Stimulated activated naive CD8-positive, alpha-beta T cell treated with anti-CD3 and anti-CD28 coated beads, Interleukin-15, amount 100 ng/mL, for 72 hours (primary cell): ENCODE measurements at regions not wholly inside any gene's neighbourhood (a gene's known extent, or its start where the extent isn't known, plus 50 kb on each side); places are given as distances from the start of the nearest gene placed in this dataset.
A peak's percentile ranks its signal among the peaks of the same experiment; 100 is the strongest.
"Not testable (repeated sequence)": the region's sequence is repeated elsewhere in the genome, so short reads cannot be mapped to it uniquely, and the experiment has no call there.

Experiments
- ATAC-seq: fragments of 150-1000 bp; cut with Tn5 transposase; 2 replicates; pipeline ENCODE4 v1.10.0; 2021; ENCODE audit warnings: mild to moderate bottlenecking, moderate library complexity
- DNase-seq, 2 donors: peaks; one replicate each; pipeline ENCODE4 v3.0.0; 2021 to 2022
- H3K27ac Mint-ChIP-seq, 2 donors: one replicate each; pipeline ENCODE4 v1.8.0; 2022; ENCODE audit warnings: mild to moderate bottlenecking in 2 of 2, mixed read lengths in 2 of 2, moderate library complexity in 2 of 2
- H3K27me3 Mint-ChIP-seq: one replicate; pipeline ENCODE4 v1.8.0; 2022; ENCODE audit warnings: mixed read lengths
- H3K4me1 Mint-ChIP-seq: one replicate; pipeline ENCODE4 v1.8.0; 2022; ENCODE audit warnings: mild to moderate bottlenecking, mixed read lengths
- H3K4me3 Mint-ChIP-seq, 2 donors: one replicate each; pipeline ENCODE4 v1.8.0; 2022; ENCODE audit warnings: mild to moderate bottlenecking in 2 of 2, mixed read lengths in 2 of 2, moderate library complexity in 1 of 2
- H3K9me3 Mint-ChIP-seq, 2 donors: one replicate each; pipeline ENCODE4 v1.8.0; 2022; ENCODE audit warnings: mixed read lengths in 2 of 2

DNA sequence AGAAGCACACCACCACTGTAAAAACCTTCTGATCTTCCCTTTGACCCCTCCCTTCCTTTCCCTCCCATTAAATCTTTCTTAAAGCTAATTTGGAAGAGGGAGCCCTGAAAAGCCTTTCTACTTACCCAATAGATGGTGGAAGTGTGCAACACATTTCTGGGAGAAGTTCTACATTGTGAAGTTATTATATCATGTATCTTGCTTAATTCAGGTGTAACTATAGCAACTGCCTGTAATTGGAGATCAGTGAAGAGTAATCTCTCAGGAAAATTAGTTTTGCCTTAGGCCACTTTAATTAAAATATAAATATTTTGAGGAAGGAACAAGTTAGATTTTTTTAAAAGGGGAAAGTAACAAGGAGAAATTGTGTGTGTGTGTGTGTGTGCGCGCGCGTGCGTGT is 266.0 kb downstream of the SH3BP4 start:
- no peak overlapping the region for H3K27ac Mint-ChIP-seq
- DNase-seq (no peak), ATAC-seq (no peak)
- H3K9me3 Mint-ChIP-seq, result no peaks in the 10 kb centered on the region
- H3K4me1 Mint-ChIP-seq, result no peaks in the 10 kb centered on the region
- H3K4me3 Mint-ChIP-seq, result no peak overlapping the region
- H3K27me3 Mint-ChIP-seq, result peaks cover 59% of the 10 kb centered on the region

DNA sequence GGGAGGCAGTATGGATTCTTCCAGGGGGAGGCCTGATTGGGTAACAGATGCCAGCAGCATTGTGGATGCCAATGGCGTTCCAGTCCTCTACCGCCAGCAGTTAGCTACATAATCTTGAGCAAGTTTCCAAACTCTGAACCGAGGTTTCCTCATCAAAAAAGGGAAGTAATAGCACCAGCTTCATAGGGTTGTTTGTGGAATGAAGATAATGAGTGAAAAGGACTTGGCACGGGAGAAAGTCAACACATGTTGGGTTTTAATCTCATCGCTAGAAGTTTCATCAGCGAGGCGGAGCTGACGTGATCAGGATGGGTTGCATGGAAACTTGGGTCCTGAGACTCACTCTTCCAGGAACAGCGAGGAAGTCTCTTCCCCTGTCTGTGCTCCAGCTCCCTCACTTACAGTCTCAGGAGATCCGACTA is 266.7 kb downstream of the SH3BP4 start:
- DNase-seq (no peak), ATAC-seq (no peak)
- Mint-ChIP-seq H3K9me3 (no peaks in the 10 kb centered on the region), H3K4me1 (no peaks in the 10 kb centered on the region), H3K27ac (no peak overlapping the region), H3K27me3 (peaks cover 54% of the 10 kb centered on the region), H3K4me3 (no peak overlapping the region)

DNA sequence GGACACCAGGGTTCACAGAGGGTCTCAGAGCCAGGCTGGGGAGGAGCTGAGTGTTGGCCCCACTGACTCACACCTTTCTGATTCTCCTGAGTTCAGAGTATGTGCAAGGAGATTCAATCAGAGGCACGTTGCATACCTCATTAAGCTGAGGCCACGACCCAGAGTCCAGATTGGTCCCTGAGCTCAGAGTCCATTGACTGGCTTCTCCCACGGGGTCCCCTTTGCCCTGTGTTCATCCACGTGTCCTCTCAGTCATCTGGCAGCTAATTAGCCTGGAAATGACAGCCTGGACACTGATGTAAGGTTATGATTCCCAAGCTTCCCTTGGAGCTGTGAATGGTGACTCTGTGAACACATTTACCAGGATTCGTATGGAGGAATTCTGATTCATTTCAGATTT is 267.2 kb downstream of the SH3BP4 start:
- H3K4me1 Mint-ChIP-seq, result no peaks in the 10 kb centered on the region
- no peak for DNase-seq
- H3K27ac Mint-ChIP-seq, result no peak overlapping the region
- H3K9me3 Mint-ChIP-seq, result no peaks in the 10 kb centered on the region
- H3K4me3 Mint-ChIP-seq, result no peak overlapping the region
- ATAC-seq, result no peak
- H3K27me3 Mint-ChIP-seq, result peaks cover 48% of the 10 kb centered on the region

DNA sequence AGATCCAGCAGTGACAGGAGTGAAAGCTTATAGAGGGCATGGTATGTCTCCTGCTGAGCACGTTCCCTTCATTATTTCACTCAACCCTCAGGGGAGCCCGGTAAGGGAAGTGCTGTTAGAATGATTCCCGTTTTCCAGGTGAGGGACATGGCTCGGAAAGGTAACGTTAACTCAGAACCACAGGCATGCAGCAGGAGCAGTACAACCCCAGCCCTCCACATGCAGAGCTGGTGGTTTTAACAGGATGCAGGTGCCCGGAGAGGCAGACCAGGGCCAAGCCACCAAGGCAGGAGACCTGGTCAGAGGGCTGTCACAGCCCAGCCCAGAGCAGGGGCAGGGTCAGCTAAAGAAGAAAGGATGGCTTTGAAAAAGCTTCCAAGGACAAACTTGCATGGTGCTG is 268.5 kb downstream of the SH3BP4 start:
- no peak for ATAC-seq

DNA sequence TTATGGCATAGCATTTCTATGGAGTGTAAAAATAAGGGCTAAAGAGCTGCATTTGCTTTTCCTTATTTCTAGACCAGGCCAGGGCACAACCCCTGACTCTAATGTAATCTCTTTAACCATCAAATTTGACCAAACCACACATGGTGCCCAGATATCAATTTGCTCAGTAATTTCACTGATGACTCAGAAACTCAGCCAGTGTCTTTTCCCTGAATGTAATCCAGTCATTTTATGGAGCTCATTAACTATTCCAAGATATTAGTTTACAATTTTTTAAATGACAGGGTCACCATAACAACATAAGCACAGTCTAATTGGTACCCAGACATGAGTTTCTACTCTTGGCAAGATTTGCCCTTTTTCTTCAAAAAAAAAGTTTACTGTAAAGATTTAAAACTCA is 270.8 kb upstream of the AGAP1 start:
- H3K27me3 Mint-ChIP-seq, result peaks cover 46% of the 10 kb centered on the region
- H3K27ac Mint-ChIP-seq, result no peak overlapping the region
- no peak overlapping the region for H3K4me3 Mint-ChIP-seq
- DNase-seq (no peak), ATAC-seq (no peak)
- no peaks in the 10 kb centered on the region for H3K4me1 Mint-ChIP-seq
- H3K9me3 Mint-ChIP-seq, result no peaks in the 10 kb centered on the region

More for the DNA sequence above, 268.5 kb downstream of the SH3BP4 start:
- no peaks in the 10 kb centered on the region for H3K4me1 Mint-ChIP-seq
- no peak for DNase-seq
- H3K27ac Mint-ChIP-seq, result no peak overlapping the region
- H3K9me3 Mint-ChIP-seq, result no peaks in the 10 kb centered on the region
- no peak overlapping the region for H3K4me3 Mint-ChIP-seq
- H3K27me3 Mint-ChIP-seq, result peaks cover 38% of the 10 kb centered on the region

DNA sequence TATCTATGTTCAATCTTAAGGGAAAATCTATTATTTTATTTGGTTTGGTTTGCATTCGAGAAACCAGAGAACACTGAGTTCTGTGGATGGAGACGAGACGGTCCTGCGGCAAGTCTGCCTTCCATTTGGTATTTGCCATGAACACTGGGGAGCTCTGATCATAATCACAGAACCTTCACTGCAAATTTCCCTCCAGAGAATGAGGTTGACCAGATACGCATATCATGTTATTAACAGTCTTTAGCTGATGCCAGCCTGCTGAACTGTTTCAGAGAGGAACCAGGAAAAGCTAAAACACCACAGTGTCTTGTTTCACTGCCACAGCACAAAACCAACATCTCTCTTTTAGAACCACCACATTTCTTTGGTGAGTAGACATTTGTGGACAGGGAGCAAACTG is 269.4 kb upstream of the AGAP1 start:
- peaks cover 43% of the 10 kb centered on the region for H3K27me3 Mint-ChIP-seq
- H3K9me3 Mint-ChIP-seq, result no peaks in the 10 kb centered on the region
- H3K4me3 Mint-ChIP-seq, result no peak overlapping the region
- DNase-seq (no peak), ATAC-seq (no peak)
- no peak overlapping the region for H3K27ac Mint-ChIP-seq
- no peaks in the 10 kb centered on the region for H3K4me1 Mint-ChIP-seq

DNA sequence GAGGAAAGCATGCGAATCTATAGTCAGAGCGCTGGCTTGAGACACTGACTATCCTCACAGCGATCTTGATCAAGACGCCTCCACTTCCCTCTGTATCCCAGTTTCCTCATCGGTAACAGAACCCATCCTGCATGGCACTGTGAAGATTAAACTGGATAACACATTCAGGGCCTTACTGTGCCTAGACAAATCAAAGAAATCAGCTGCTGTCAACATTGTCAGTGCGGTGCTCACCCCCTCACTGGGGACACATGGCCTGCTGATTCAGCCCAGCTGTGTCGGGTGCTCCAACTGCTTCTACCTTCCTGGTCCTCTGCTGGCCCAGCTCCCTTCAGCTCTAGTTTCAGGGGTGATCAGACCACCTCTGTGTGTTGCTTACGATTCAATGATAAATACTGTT is 268.6 kb upstream of the AGAP1 start:
- H3K4me1 Mint-ChIP-seq, result no peaks in the 10 kb centered on the region
- no peak overlapping the region for H3K4me3 Mint-ChIP-seq
- no peak for ATAC-seq
- H3K27me3 Mint-ChIP-seq, result peaks cover 40% of the 10 kb centered on the region
- peak overlapping the region in 1 of 2 donors; percentile 19 for H3K27ac Mint-ChIP-seq
- DNase-seq, result no peak
- H3K9me3 Mint-ChIP-seq, result no peaks in the 10 kb centered on the region

DNA sequence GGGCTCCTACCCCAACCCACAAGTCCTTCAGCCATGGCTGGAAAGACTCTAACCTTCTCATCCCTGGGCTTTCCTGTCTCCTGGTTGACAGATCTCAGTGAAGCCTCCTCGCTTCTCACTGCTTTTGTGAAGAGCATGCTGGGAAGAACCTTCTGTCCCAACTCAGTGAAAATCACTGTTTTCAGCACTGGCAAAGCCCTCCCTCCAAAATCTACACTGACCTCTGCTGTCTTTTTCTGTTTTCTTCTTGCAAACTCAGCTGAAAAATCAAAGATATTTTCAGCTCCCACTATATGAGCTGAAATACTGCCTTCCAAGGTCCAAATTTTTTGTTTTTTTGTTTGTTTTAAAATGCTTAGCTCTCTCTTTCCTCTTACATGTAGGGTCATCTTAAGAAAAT is 266.3 kb upstream of the AGAP1 start:
- no peaks in the 10 kb centered on the region for H3K4me1 Mint-ChIP-seq
- H3K27ac Mint-ChIP-seq, result no peak overlapping the region
- H3K27me3 Mint-ChIP-seq, result peaks cover 54% of the 10 kb centered on the region
- H3K4me3 Mint-ChIP-seq, result no peak overlapping the region
- DNase-seq (no peak), ATAC-seq (no peak)
- no peaks in the 10 kb centered on the region for H3K9me3 Mint-ChIP-seq

DNA sequence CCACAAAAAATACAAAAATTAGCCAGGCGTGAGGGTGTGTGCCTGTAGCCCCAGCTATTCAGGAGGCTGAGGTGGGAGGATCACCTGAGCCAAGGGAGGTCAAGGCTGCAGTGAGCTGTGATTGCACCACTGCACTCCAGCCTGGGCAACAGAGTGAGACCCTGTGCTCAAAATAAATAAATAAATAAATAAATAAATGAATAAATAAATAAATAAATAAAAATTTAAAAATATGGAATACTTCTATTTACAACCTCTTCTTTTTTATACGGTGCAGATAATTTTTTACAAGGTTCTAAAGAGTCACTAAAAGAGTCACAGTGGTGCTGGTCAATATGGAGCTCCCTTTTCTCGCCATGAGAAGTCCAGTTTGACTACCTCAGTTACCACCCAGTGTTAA is 265.4 kb upstream of the AGAP1 start:
- not testable (repeated sequence) for H3K4me3 Mint-ChIP-seq, H3K9me3 Mint-ChIP-seq, H3K27ac Mint-ChIP-seq, DNase-seq, ATAC-seq, H3K4me1 Mint-ChIP-seq
- H3K27me3 Mint-ChIP-seq, result peaks cover 59% of the 10 kb centered on the region

DNA sequence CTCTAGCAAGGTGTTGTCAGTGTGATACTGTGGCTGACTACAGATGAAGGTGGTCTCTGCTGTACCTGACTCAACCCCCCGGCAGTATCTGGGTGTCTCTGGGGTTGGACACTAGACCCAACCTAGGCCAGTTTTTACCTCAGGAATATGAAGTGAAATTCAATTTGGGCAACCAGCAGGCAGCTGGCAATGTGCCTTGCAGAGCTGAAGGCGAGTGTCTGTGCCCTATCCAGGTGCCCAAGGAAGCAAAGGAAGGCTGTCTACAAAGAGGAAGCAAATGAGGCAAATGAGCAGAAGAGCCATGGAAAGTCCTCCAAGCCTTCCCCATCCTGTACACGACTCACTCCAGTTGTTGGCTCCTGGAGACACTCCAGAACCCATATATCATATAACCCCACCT is 264.6 kb upstream of the AGAP1 start:
- Mint-ChIP-seq H3K4me3 (no peak overlapping the region), H3K27ac (no peak overlapping the region), H3K9me3 (no peaks in the 10 kb centered on the region), H3K4me1 (no peaks in the 10 kb centered on the region), H3K27me3 (peaks cover 59% of the 10 kb centered on the region)
- ATAC-seq, result no peak
- DNase-seq, result no peak

DNA sequence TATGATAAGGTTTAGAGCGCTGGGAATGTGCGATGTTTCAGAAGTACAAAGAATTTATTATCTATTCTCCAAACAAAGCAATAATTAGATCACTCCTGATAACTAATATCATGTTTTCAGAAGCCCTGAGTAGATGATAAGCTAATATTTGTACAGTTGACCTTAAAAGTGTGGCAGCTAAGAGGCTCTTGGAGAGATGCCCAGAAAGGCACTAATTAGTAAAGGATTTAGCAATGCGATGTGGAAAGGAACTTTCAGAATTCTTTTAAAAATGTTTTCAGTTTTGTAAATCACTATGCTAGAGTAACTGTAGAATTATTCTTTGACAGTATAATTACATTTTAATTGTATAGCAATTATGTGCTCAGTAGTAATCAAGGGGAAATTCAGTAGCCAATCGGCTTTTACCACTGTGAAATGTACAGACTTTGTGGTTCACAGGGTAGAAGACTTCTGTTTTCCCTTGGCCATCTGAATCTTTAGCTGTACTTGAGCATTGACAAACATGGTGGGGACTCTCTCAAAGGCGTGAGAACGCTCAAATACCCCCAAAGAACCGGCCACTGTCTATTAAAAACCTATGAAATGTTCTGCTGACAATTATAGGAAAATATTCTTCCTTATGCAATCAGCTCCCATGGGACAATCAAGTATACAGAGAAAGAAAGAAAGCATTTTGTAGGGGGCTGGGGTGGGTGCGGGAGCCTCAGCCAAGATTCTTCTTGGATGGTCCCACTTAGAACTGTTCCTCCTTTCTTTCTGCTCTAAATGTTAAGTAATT is 262.8 kb upstream of the AGAP1 start:
- H3K9me3 Mint-ChIP-seq, result no peaks in the 10 kb centered on the region
- peaks cover 55% of the 10 kb centered on the region for H3K27me3 Mint-ChIP-seq
- no peak overlapping the region for H3K4me3 Mint-ChIP-seq
- ATAC-seq, result no peak
- H3K27ac Mint-ChIP-seq, result no peak overlapping the region
- H3K4me1 Mint-ChIP-seq, result no peaks in the 10 kb centered on the region
- DNase-seq, result no peak

DNA sequence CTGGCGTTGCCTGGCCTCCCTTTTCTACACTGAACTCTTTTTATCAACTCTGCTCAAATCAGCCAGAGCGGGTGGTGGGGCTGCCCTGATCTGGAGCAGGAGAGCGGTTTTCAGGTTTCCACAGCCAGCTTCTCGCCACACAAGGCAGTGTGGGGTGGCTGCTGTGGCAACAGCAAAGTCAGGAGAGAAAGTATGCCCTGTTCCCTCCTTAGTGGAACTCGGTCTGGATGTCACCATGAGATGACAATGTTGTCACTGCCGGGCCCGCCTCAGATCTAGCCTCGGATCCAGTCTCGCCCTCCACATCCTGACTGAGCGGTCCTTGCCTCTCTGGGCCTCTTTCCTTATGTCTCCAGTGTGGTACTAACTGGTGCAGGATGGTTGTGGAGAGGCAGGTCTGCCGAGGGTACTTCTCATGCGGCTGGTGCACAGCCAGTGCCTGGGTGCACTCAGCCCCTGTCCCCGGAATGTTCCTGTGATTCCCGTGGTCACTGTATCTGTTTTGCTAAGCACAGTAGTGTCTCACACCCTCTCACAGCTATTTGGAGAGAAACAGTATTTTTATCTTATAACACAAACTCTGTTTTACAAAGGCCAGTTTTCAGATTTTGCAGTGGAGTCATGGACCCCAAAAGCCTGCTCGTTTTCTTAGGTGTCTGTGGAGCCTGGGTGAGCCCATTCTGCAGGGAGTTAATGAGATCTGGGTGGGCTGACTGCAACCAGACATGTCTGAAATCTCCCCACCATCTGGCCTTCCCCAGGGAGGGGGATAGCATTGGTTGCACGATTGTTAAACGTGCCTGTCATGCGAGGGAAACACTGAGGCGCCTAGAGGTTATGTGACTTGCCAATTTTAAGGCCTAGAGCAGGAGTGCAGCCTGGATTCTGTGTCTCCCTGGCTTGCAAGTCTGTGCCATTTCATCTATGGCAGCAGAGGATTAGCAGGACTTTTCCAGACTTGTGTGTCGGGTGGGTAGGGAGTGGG is 261.1 kb upstream of the AGAP1 start:
- H3K4me3 Mint-ChIP-seq, result no peak overlapping the region
- H3K4me1 Mint-ChIP-seq, result no peaks in the 10 kb centered on the region
- peak; percentile 33 for ATAC-seq
- no peak overlapping the region for H3K27ac Mint-ChIP-seq
- no peaks in the 10 kb centered on the region for H3K9me3 Mint-ChIP-seq
- H3K27me3 Mint-ChIP-seq, result peaks cover 39% of the 10 kb centered on the region
- no peak for DNase-seq

DNA sequence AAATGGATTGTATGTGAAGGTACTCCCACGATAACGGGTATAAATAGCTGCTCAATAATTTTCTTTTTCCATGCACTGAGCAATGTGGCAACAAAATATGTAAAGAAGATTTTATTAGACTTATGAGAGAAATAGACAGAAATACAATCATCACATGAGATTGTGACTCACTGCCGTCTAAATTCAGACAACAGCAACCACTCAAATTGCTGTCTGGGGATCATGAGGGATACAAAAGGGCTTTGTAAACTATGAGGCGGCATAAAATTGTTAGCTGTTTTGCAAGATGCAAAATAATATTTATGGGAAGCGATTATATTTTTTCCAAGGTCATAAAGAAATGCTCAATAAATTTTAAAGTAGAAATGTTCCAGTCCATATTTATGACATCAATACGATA is 259.1 kb upstream of the AGAP1 start:
- Mint-ChIP-seq H3K9me3 (no peaks in the 10 kb centered on the region), H3K27me3 (peaks cover 27% of the 10 kb centered on the region), H3K4me3 (no peak overlapping the region), H3K4me1 (no peaks in the 10 kb centered on the region), H3K27ac (no peak overlapping the region)
- DNase-seq, result no peak
- no peak for ATAC-seq

DNA sequence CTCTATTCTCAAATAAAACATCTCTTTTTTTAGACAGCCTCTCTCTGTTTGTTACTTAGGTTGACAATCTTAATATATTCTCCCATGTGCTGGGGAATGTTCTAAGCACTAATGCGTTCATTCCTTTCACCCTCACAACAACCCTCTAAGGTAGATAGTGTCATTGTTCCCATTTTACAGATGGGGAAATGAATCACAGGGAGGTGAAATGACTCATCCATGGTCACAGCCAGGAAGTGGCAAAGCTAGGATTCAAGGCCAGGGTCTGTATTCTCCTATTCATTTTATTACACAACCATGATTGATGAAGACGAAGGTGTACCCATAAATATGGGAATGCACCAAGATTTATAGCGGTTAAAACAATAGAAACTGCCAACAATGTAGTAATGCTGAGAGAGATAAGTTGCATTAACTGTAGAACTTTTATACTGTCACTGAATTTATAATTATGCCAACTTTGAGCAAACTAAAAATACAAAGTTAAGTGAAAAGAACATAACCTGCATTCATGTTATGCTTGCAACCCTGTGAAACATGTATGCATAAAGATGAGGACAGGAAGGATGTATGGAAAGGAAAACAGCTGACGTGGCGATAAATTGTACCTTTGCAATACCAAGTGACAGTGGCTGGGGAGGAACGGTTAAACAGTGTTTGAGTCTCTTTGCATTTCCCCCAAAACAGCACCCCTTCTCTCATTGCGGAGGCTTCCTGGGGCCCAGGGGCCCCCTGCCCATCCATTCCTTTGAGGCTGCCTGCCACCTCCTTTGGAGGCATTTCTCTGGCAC is 257.7 kb upstream of the AGAP1 start:
- no peak for ATAC-seq
- Mint-ChIP-seq H3K27me3 (peaks cover 19% of the 10 kb centered on the region), H3K9me3 (no peaks in the 10 kb centered on the region), H3K4me3 (no peak overlapping the region), H3K4me1 (no peaks in the 10 kb centered on the region), H3K27ac (no peak overlapping the region)
- no peak for DNase-seq

DNA sequence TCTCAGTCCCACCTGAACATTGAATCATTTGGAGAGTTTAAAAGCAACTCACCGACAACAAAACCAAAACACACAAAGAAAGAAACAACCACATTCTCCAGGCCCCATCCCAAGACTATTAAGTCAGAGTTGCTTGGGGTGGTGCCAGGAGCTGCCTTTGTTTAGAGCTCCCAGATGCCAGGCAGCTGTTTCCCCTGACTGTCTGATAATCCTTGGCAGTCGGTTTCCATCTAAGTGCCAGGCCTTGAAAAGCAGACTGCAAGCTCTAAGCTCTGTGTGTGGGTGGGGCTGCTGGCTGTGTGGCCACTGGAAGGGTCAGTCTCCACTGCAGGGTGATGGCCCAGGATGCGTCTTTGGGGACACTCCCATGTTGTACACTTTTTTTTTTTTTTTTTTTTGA is 255.3 kb upstream of the AGAP1 start:
- no peak overlapping the region for H3K27ac Mint-ChIP-seq
- DNase-seq (no peak), ATAC-seq (no peak)
- no peaks in the 10 kb centered on the region for H3K4me1 Mint-ChIP-seq
- no peak overlapping the region for H3K4me3 Mint-ChIP-seq
- peaks cover 15% of the 10 kb centered on the region for H3K27me3 Mint-ChIP-seq
- no peaks in the 10 kb centered on the region for H3K9me3 Mint-ChIP-seq
